HG03139 (cell line): ENCODE measurements at regions not wholly inside any gene's neighbourhood (a gene's known extent, or its start where the extent isn't known, plus 50 kb on each side); places are given as distances from the start of the nearest gene placed in this dataset.

Experiments used
- ATAC-seq: cut with Tn5 transposase; IDR thresholded peaks from one replicate; pipeline ENCODE4 v1.9.1; 2021; ENCODE audit not compliant: unreplicated experiment

DNA sequence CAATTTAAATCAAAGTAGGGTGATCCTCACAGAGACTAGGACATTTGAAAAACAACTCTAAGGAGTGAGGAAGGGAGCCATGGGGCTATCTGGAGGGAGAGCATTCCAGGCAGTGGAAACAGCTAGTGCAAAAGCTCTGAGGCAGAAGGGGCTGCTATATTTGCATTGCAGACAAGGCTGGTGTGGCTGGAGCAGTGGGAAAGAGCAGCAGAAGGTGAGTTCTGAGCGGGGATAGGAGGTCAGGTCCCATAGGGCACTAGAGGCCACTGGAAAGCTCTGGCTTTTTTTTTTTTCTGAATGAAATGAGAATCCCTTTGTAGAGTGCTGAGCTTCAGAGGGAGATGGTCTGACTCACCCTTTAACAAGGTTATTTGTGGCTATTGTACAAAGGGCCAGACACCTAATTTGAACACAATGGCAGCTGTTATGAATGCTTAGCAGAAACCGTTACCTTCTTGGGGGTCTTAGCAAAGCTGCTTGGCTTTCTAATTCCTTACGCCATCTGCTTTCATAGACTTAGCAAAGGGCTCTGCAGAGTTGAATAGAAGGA lies 291.6 kb downstream of the BUD13 start:
- no peak for ATAC-seq

DNA sequence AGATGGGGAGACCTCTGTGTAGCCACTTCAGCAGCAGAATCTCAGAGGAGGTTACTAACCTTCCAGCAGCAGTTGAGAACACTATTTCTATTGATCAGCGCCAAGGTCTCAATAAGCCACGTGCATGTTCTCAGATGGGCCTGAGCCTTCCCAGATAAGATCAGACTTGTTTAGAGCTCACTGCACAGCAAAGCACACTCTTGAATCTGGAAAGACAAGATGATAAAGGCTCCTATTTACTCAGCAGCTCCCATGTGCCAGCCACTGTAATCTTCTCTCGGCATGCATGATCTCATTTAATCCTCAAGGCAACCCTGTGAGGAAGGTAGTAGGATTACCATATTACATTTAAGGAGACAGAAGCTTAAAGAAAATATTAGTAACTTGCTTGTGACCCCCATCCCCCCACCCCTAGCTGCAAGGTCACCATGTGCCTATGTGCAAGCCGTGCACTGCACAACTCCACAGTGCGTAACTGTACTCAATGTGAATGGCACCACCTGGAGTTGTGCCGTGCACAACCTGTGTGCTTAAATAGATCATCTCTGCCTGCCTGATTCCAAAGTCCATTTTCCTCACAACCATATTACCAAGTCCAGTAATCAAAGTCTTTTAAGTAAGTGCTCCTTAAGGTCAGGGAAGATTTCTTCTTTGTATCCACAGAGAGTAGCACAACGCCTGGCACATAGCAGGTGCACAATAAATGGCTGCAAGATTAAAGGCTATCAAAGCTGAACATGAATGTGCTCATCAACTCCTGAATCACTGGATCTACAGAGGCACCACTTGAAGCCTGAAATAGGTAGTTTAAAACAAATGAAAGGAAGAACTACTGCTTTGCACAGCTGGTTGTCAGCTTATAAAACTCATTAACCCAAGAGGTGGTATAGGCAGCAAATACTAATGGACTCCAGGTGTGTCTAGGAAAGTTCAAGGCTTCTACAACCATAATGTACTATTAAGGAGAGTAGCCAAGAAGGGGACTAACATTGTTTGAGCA lies 293.8 kb downstream of the BUD13 start:
- ATAC-seq, result no peak

DNA sequence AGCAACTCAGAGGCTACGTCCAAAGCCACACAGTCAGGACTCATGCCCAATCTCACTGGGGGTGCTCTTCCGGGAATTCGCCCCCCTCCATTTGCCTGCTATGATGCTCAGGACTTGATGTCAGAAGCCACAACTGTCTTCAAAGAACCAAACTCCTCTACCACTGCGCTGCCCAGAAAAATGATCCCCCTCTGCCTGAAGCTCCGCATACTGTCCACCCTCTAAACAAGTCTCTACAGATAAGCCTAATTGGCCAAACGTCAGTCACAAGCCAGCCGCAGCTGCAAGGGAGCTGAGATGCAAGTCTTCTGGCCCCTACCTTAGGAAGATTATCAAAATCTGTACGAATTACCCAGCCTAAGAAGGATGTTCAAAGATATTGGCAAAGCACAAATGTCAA lies 294.6 kb downstream of the BUD13 start:
- no peak for ATAC-seq

DNA sequence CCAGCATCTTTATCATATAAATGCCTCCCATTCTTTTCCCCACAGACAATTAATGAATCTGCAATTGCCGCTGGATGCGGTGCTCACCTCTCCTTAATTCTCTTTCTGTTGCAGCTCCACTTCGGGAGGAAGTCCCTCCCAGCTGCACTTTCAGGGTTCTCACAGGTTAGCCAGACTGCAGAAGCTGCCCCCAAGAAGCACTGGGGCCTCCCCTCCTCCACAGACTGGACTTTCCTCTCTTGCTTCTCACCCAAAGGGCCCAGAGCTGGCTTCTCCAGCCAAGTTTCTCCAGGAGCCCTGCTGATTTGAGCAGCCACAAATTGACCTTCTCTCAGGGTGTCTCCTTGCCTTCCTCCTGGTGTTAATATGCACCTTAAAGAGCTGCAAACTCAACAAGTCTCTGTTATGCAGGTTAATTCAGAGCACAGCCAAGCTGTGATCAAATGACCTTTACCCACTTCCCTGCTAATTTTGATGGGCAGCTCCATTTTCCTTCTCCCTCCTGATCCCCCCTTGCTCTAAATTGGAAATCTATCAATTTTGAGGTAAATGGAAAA lies 298.9 kb downstream of the BUD13 start:
- no peak for ATAC-seq

DNA sequence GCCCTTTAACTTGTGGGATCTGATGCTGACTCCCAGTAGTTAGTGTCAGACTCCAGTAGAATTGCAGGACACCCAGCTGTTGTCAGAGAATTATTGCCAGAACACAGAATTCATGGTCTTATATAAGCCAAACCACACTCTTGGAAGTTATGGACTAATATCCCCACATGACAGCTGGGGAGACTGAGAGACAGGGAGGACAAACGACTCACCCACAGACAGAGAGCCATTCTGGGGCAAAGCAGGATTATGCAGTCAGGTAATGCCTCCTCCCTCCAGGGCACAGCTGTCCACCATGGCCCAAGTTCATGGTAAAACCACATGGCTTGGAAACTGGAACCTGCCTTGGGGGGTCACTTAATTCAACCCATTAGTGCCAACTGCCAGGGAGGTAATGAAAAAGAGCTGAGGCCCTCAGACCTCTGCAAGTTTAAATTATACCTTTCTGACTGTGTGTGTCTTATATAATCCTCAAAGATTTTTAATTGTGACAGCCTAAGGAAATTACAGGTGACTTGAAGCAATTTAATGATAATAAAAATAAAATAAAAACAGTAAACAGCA lies 299.5 kb downstream of the BUD13 start:
- no peak for ATAC-seq

DNA sequence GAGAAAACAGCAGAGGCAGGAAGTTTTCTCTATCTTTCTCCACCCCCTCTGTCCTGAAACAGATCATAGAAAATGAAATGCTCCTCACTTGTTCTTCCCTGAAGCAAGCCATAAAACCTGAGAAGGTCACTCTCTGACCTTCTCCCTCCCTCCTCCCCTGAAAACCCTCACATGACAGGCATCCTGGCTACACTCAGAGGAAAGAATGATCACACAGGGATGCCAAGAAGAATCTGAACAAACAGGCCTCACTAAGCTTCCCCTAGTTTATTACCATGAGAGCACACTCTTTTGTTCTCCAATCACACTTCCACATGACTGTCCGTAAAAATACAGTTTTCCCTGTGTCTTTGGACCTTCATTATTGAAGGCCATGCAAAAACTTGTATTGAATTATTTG lies 300.1 kb downstream of the BUD13 start:
- ATAC-seq, result no peak

DNA sequence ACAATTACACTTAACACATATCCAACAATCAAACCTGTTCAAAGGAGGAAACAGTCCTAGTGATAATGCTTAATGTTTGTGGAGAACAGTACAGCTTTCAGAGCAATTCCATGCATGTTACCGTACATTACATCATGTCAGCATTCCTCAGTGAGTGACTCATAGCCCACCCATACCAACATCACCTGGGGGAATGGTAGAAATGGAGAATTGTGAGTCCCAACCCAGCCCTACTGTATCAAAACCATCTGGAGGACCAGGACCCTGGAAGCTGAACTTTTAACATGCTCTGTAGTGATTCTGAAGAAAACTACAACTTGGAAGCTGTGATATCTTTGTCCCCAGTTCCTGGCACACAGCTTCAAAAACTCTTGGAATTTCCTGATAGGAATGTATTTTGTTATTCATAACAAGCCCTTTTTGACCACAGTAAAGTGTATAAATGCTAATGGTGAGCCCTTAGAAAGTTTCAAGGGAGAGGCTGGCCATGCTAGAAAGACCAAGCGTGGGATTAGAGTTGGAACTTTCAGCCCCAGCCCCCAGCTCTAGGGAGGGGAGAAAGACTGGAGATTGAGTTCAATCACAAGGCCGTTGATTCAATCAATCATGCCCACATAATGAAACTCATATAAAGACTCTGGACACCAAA lies 301.1 kb downstream of the BUD13 start:
- ATAC-seq, result no peak

DNA sequence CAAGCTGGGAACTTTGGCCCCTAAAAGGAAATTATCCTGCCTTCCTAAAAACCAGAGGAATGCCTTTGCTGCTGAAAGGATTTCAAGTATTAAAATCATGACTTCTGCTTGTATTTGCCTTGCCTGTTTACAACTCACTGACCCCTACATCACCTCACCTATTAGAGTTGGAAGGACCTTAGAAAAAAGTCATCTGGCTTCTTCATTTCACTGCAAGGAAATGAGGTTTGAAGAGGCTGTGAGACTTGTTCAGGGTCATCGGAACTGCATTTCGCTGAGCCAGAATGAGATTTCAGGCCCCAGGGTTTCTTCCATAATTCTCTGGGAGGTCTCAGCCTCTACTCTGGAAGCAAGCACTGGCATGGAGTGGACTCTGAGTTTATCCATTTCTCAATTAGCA lies 304.1 kb downstream of the BUD13 start:
- ATAC-seq, result no peak

DNA sequence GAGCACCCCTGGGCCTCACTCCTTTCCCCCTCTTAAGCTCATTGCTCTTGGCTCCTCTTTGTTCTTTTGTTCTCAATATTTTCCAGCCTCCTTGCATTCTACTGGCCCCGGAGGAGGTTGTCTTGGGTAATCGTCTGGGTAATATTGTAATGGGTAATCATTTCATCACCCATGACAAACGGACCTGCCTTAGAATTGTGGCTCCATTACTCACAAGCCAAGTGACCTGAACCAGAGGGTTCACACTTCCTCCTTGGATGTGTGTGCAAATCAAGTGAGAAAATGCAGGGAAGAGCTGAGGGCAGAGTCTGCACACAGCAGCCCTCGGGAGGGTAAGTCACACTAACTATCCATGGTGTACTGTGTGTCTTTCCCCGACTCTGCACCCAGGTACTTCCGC lies 305.0 kb downstream of the BUD13 start:
- ATAC-seq, result no peak

DNA sequence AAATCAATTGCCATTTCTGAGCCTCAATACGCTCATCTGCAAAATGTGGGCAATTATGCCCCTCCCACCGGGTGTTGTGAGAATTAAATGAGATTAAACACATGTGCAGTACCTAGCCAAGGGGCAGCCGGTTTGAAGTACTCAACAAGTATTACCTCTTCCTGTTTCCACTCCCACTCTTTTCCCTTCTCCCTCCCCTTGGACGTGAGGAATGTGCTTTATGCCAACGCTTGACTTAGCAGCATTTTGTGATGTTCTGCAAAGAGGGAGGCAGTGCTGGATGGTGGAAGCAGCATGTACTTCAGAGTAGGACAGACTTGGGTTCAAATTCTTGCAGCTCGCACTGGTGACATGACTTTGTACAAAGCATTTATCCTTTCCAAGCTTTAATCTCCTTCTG lies 306.0 kb downstream of the BUD13 start:
- ATAC-seq, result no peak

DNA sequence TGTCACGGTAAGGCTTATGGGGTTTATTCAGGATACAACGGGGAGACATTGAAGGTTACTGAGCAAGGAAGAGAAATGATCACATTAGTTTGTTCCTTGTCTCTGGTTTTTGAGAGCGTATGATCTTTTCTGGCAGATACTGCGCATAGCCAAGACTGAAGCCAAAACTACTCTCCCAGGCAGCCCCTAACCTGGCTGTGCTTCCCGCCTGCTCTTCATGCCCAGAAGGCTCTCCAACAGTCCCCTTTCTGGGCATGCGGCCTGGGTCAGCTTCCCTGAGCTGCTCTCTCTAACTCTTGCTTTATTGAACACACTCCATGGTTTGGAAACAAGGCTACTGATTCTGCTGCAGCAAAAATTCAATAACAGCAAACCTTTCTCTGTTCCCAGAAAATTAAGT lies 306.6 kb downstream of the BUD13 start:
- no peak for ATAC-seq

DNA sequence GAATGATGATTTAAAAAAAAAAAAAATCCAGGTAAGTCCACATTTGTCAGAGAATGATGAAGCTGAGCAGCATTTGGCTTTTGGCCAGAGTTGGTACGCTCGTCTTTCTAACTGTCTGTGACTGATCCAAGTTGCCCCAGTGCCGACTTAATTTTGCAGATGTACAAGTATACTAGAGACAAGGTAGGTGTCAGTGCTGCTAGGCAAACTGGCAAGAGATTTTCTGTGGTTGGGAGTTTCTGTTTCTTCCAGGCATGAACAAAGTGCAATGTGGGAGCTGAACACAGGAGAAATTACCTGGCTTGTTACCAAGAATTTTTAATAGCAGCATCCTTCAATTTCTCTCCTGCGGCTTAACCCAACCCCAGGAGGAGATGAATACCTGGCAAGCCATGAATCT lies 307.7 kb downstream of the BUD13 start:
- no peak for ATAC-seq

DNA sequence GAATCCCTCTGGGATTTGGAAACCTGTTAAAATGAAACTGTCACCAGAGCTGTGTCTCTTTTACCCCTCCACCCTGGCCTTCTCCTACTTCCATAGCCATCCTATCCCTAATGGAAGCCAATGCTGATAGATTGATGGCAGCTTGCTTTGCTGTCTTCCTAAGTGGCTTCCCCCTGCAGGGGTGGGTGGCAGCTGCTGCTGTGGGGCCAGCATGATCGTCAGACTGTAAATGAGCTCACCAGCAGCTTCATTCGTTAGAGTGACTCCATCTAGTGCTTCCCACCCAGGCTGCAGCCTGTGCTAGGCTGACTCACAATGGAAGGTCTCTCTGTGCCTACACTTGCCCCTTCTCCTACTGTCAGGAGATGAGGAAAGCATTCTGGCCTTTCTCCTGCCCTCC lies 311.0 kb downstream of the BUD13 start:
- no peak for ATAC-seq

DNA sequence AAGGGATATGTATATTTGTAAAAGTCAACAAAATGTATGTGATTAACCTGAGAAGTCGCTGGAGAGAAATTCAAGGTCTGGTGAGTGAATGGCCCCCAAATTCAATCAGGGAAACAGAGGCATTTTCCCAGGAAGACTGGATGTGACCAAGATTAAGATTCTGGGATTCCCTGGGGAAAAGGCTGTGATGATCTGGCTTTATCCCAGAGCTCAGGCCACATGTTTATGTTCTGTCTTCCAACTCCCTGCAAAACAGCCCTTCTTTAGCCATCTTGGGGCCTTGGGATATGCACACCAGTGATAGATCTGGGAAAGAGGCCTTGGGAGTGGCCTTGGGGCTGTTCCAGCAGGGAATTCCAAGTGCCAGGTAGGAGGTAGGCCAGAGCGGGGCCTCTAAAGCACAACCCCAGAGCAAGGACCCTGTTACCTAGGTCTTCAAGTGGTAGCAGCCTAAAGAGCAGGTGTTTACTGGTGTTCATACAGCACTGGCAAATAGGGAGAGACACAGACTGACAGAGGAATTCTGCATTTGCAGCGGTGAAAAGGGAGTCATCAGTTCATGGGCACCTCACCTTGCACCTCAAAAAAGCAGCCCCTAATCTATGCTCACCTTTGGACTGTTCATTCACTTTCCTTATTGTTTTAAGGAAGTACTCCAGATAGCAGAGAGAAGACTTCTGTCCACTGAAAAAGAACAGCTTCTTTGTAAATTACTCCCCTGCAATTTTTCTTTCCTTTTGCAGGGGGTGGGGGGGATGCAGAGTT lies 312.4 kb downstream of the BUD13 start:
- ATAC-seq, result no peak

DNA sequence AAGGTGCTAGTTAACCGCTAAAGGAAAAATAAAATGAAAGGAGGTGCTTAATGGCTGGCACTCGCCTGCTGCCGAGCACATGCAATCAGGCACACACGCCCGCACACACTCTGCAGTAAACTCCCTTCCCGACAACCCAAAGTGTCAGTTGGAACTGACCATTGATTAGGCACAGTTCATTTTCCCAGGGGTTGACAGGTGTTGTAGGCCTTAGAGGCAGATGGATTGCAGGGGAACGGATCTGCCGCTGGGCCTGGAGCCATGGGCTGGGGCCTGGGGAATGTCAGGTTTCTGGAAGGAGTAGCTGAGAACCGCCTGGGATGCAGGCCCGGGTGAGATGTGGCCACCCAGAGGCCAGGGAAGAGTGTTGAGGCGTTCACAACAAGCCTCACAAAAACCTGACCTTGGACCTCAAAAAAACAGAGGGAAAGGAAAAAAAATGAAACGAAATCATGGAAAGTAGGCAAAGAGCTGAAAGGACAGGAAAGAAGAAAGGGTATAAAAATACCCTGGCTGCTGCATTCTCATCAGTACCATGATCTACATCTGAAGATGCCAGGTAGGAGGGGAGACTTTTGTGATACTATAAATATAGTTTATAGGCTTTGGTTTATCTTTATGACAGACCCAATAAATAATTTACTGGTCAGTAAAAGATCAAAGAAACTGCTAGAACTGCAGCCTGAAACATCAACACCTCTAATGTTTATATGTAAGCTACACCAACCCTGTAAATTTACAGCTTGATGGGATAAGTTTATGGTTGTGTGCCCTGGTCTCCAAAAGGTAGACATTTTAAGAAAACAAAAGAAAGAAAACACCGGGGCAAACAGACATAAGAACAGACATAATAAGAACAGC lies 313.4 kb downstream of the BUD13 start:
- no peak for ATAC-seq

DNA sequence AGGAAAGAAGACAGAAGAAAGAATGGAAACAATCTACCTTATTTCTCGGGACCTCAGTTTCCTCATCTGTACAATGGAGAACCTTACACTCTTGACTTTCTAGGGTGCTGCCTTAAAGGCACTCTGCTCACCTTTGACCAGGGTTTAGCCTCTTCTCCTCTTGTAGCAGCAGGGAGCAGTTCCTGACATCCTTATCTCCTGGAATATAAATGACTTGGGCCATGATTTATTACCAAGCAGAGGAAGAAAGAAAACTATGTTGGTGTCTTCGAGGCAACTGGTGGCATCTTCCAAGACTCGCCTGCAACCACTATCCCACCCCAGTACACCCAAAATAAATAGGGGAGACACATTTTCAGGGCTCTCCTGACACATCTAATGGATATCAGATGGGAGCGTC lies 314.2 kb downstream of the BUD13 start:
- no peak for ATAC-seq

DNA sequence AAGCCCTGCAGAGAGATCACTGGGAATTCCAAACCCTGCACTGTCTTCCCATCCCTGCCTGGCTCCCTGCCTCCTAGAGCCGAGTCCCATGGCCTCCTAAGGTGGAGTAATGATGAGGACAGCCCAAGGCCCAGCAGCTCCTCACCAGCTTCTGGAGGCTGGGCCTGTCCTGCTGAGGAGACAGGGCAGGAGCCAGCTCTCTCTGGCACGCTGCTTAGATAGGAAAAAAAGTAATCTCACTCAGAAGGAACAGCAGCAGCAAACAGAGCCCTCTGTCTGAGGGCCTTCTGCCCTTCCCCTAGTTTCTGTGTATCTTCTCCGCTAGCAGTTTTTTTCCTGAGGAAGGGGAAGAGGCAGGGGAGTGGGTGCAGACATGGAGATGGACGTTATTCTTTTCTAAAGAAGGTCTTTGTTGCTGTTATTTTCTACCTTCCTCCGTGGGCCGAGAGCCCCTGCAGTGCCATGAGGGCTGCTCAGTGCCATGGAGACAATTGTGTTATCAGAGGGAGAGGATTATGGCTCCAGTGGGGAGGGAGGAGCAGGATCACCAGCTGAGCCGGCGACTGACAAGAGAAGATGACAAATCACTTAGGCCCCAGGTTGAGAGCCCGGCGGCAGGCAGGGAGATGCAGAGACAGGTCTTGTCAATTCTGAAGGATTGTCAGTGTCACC lies 315.3 kb downstream of the BUD13 start:
- ATAC-seq, result no peak

DNA sequence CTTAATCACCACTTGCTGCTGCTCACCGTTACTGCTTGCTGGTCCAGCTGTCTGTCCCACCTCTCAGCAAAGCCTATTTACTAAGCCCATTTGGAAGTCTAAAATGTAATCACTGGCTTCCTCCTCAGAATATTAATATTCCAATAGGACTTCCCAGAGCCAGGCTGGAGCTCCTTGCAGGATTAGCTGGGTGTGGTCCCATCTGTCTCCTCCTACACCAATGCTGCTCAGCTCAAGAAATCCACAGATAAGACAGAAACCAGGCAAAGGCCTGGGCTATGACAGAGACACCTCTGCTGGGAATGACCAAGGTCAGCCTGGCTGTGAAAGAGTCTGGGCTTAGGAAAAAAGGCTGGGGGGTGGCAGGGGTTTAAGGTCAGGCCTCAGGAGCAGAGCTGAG lies 317.8 kb downstream of the BUD13 start:
- no peak for ATAC-seq

DNA sequence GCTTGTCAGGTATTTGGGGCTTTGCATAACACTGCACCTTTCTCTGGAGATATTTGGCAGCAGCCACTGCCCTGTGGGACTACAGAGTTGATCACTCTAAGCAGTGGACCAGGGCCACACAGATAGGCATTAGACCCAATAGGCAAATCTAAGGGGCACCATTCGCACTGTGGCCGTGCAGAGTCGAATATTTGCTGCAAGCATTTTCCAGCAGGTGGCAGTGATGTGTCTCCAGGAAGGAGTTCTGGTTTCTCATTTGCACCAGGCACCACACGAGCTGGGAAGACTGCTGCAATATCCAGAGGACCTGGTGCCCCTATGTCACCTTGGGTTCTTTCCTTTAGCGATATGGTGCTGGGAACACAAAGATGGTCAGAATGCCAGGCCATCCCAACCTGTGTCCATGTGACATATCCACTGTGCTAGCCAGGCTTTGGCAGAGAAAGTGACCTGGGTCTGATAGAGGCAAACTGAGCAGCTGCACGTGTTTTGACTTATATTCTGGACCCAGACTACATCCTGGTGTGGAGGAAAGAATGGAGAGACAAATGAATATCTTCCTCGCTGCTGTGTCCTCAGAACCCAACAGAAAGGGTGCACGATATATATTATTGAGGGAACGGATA lies 318.7 kb downstream of the BUD13 start:
- ATAC-seq, result no peak
